ENCODE measurements at regions not wholly inside any gene's neighbourhood (a gene's known extent, or its start where the extent isn't known, plus 50 kb on each side); places are given as distances from the start of the nearest gene placed in this dataset.

DNA sequence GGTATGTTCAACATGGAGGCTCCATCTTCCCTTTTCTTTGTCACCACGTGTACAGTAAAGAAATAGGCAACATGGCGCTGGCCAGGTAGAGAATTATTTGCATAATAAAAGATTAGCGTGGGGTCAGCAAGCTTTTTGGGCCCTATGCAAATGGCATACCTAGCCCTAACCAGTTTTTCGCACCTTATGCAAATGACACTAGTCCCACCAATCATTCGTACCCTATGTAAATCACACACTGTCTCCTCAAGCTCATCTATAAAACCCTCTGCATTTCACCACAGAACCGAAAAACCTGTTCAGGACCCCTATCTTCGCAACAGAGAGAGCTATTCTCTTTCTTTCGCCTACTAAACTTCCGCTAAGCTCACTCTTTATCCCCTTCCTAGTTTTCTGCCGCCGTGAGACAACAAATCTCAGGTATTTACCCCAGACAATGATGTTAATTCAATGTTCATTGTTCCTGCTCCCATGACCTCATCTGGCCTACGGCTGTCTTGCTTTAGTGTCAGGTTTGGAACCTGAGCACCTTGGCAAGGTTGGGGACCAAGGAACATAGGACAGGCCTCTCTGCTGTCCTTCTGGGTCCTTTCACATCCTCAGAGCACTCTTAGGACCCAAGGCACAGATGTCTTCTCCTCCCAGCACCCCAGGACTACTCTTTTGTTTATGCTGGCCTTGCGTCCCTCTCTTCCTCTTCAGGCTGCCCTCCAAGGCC lies 180.7 kb upstream of the RAI14 start:
- no peak for DNase-seq (ENCODE audit: low spot score)
- TF ChIP-seq CTCF (IDR thresholded peaks at IDR 0.05; ENCODE audit: extremely low read depth, missing control alignments), result no peak

- no peak for TF ChIP-seq CTCF (IDR thresholded peaks at IDR 0.05; ENCODE audit: extremely low read depth, missing control alignments)
These were observed 179.1 kb upstream of the RAI14 start for GRCh38 chr5:34476941-34477565.

GRCh38 chr5:34480810-34481528 lies 175.2 kb upstream of the RAI14 start:
- no peak for DNase-seq (ENCODE audit: low spot score)
- no peak for TF ChIP-seq CTCF (IDR thresholded peaks at IDR 0.05; ENCODE audit: extremely low read depth, missing control alignments)

More at GRCh38 chr5:34476941-34477565, 179.1 kb upstream of the RAI14 start:
- no peak for DNase-seq (ENCODE audit: low spot score)

GRCh38 chr5:34483442-34484033 lies 172.6 kb upstream of the RAI14 start:
- no peak for TF ChIP-seq CTCF (IDR thresholded peaks at IDR 0.05; ENCODE audit: extremely low read depth, missing control alignments)
- no peak for DNase-seq (ENCODE audit: low spot score)

DNA sequence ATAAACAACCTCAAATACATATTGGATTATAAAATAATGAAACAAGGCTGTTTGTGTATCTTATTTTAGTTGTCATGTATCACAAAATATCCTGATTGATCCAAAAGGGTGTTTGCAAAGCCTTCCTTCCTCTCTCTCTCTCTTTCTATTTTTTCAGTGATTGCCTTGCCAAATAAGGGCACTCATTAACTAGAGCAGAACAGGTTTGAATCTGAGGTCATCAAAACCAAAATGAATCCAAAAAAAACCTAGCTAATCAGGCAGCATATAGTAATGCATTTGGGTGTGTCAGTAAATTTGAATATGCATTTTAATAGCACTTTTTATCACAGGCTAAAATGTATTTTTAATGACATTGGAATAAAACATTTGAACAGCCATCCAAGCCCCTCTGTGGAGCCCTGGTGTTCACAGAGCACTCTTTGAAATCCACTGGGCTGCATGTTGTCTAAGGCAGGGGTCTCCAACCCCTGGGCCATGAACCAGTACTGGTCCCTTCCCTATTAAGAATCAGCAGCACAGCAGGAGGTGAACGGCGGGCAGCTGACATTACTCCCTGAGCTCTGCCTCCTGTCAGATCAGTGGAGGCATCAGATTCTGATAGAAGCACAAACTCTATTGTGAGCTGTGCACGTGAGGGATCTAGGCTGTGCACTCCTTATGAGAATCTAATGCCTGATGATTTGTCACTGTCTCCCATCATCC lies 171.8 kb upstream of the RAI14 start:
- no peak for TF ChIP-seq CTCF (IDR thresholded peaks at IDR 0.05; ENCODE audit: extremely low read depth, missing control alignments)
- no peak for DNase-seq (ENCODE audit: low spot score)

- TF ChIP-seq CTCF (IDR thresholded peaks at IDR 0.05; ENCODE audit: extremely low read depth, missing control alignments), result no peak
- no peak for DNase-seq (ENCODE audit: low spot score)
These were observed 170.4 kb upstream of the RAI14 start for GRCh38 chr5:34485768-34486030.

Data from GM20000 (cell line).